IMR-90 (cell line): ENCODE measurements at regions not wholly inside any gene's neighbourhood (a gene's known extent, or its start where the extent isn't known, plus 50 kb on each side); places are given as distances from the start of the nearest gene placed in this dataset.

Experiments used
- BHLHE40 ChIP-seq: fragments of 150-350 bp; IDR thresholded peaks from 2 replicates; pipeline ENCODE4 v1.6.1; 2016; ENCODE audit warnings: mild to moderate bottlenecking, low read depth, low read length
- TF ChIP-seq, protein P1 (sequence below): conservative IDR thresholded peaks from 2 replicates; pipeline ENCODE4 v1.5.1; 2012; ENCODE audit warnings: mild to moderate bottlenecking, low read depth, low read length, improper control_type of control experiment

DNA sequence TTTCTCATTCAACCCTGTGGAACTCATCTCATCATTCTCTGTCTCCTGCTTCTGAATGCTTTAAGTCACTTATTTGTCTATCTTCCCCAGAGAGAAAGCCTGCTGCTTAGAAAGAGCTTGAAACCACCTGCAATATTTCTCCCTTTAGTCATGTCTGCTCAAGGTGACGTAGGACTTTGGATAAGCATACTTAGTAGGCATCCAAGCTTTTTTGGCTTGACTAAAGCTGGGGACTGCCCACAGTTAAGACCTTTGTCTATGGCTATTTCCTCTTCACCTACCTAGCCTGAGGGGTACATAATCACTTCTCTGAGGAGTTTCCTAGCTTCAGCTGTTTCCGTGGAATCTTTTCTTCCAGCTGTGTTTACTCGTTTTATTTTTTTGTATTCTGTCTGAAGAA, 665.8 kb upstream of the CAMK1G start:
- no peak for TF ChIP-seq BHLHE40
- TF ChIP-seq, protein P1, sequence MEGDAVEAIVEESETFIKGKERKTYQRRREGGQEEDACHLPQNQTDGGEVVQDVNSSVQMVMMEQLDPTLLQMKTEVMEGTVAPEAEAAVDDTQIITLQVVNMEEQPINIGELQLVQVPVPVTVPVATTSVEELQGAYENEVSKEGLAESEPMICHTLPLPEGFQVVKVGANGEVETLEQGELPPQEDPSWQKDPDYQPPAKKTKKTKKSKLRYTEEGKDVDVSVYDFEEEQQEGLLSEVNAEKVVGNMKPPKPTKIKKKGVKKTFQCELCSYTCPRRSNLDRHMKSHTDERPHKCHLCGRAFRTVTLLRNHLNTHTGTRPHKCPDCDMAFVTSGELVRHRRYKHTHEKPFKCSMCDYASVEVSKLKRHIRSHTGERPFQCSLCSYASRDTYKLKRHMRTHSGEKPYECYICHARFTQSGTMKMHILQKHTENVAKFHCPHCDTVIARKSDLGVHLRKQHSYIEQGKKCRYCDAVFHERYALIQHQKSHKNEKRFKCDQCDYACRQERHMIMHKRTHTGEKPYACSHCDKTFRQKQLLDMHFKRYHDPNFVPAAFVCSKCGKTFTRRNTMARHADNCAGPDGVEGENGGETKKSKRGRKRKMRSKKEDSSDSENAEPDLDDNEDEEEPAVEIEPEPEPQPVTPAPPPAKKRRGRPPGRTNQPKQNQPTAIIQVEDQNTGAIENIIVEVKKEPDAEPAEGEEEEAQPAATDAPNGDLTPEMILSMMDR: no peak
